Neural progenitor cell (in vitro differentiated cells): ENCODE measurements at regions not wholly inside any gene's neighbourhood (a gene's known extent, or its start where the extent isn't known, plus 50 kb on each side); places are given as distances from the start of the nearest gene placed in this dataset.

Experiments
- CTCF ChIP-seq: fragments of 200-600 bp; sonication (generic); IDR thresholded peaks from 2 replicates; pipeline ENCODE4 v1.5.1; 2017; ENCODE audit warnings: antibody characterized with exemption, mild to moderate bottlenecking
- EZH2 ChIP-seq: fragments of 200-600 bp; sonication (generic); IDR thresholded peaks from 2 replicates; pipeline ENCODE4 v1.6.1; 2017; ENCODE audit warnings: antibody characterized with exemption, mild to moderate bottlenecking, moderate library complexity

DNA sequence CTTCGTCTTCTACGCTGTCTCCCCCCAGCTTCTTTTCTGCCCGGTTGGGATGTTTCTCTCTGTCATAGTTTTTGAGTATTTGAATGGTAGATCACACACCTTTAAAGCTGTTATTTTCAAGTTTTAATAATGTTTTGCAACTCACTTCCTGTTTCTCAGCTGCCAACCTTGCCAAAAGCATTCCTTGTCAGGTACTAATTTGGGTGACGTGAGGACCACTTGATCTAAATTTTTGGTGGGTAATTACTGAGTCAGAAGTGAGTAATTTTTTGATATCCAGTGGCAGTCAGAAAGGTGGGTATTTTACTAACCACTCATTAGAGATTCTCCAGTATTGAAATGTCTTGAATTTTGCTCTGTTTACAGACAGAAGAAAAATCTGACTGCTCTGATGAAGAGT is 852.4 kb upstream of the FANCL start:
- TF ChIP-seq CTCF (no peak), EZH2 (no peak)
